SK-N-SH (cell line): ENCODE measurements at regions not wholly inside any gene's neighbourhood (a gene's known extent, or its start where the extent isn't known, plus 50 kb on each side); places are given as distances from the start of the nearest gene placed in this dataset.

Experiments used
- CTCF ChIA-PET: fragments of 300-600, 350-600 bp; formaldehyde crosslinking; extraction: SDS; loops from one replicate; lab custom pipeline; 2021; lab: Yijun Ruan, JAX
- POLR2A ChIA-PET: fragments of 350-600 bp; sonication (Branson Sonifier 250); formaldehyde crosslinking; extraction: SDS; loops from one replicate; lab custom pipeline; 2020; ENCODE audit warnings: antibody characterized with exemption, inconsistent platforms; lab: Yijun Ruan, JAX
- DNase-seq: peaks from one replicate; pipeline ENCODE4 v3.0.0; 2012
- H2AFZ ChIP-seq: fragments of 200-600 bp; sonication (generic); 2 replicates; pipeline ENCODE4 v1.8.1; 2016; ENCODE audit warnings: antibody characterized with exemption, mild to moderate bottlenecking, low read depth
- H3F3A ChIP-seq: fragments of 200-600 bp; sonication (generic); replicated peaks from 2 replicates; pipeline ENCODE3; 2016; ENCODE audit warnings: antibody characterized with exemption, mild to moderate bottlenecking; ENCODE audit not compliant: insufficient read depth
- H3K27ac ChIP-seq, 2 experiments: fragments of 200-500 bp in 1 of 2; fragments of 200-600 bp in 1 of 2; sonication (Bioruptor generic) in 1 of 2; sonication (generic), shearing (Covaris generic) in 1 of 2; 2 replicates each; pipeline versions ENCODE4 v1.5.1 to v1.6.1; 2014 to 2016; ENCODE audit warnings: low read depth in 2 of 2, inconsistent platforms in 1 of 2, low read length in 1 of 2, mild to moderate bottlenecking in 1 of 2, mixed read lengths in 1 of 2
- H3K27me3 ChIP-seq: fragments of 200-600 bp; sonication (generic), shearing (Covaris generic); 2 replicates; pipeline ENCODE4 v1.6.1; 2016; ENCODE audit warnings: mixed run types; ENCODE audit not compliant: insufficient read depth
- H3K36me3 ChIP-seq, 2 experiments: fragments of 200-500 bp in 1 of 2; fragments of 200-600 bp in 1 of 2; sonication (Bioruptor generic) in 1 of 2; sonication (generic) in 1 of 2; replicated peaks in 1 of 2; 2 replicates each; pipeline versions ENCODE3 to v1.5.1; 2014 to 2016; ENCODE audit warnings: low read length in 1 of 2, mild to moderate bottlenecking in 1 of 2; ENCODE audit not compliant: insufficient read depth in 2 of 2, control insufficient read depth in 1 of 2
- H3K4me1 ChIP-seq, 2 experiments: fragments of 200-500 bp in 1 of 2; fragments of 200-600 bp in 1 of 2; sonication (Bioruptor generic) in 1 of 2; sonication (generic), shearing (Covaris generic) in 1 of 2; 2 replicates each; pipeline versions ENCODE4 v1.5.1 to v1.6.1; 2014 to 2016; ENCODE audit warnings: low read depth in 1 of 2, low read length in 1 of 2, mixed run types in 1 of 2; ENCODE audit not compliant: insufficient read depth in 2 of 2, control insufficient read depth in 1 of 2
- H3K4me2 ChIP-seq: fragments of 200-600 bp; sonication (generic), shearing (Covaris generic); 2 replicates; pipeline ENCODE4 v1.6.1; 2017; ENCODE audit warnings: mixed run types
- H3K4me3 ChIP-seq, 2 experiments: fragments of 200-500 bp in 1 of 2; fragments of 200-600 bp in 1 of 2; sonication (Bioruptor generic) in 1 of 2; sonication (generic), shearing (Covaris generic) in 1 of 2; 2 replicates each; pipeline versions ENCODE4 v1.5.1 to v1.8.1; 2014 to 2016; ENCODE audit warnings: low read depth in 2 of 2, inconsistent platforms in 1 of 2, low read length in 1 of 2, mild to moderate bottlenecking in 1 of 2, mixed read lengths in 1 of 2, moderate library complexity in 1 of 2
- H3K79me2 ChIP-seq: fragments of 200-600 bp; sonication (generic); 2 replicates; pipeline ENCODE4 v1.8.1; 2017; ENCODE audit warnings: mild to moderate bottlenecking; ENCODE audit not compliant: insufficient read depth
- H3K9ac ChIP-seq: fragments of 200-600 bp; sonication (generic); 2 replicates; pipeline ENCODE4 v1.6.1; 2017; ENCODE audit warnings: mixed run types
- H3K9me2 ChIP-seq: fragments of 200-600 bp; sonication (generic); 2 replicates; pipeline ENCODE4 v1.6.1; 2017; ENCODE audit warnings: mixed run types
- H3K9me3 ChIP-seq: fragments of 200-600 bp; sonication (generic); 2 replicates; pipeline ENCODE4 v1.6.1; 2017; ENCODE audit warnings: mixed run types, mild to moderate bottlenecking, moderate library complexity
- H4K20me1 ChIP-seq: fragments of 200-600 bp; sonication (generic); 2 replicates; pipeline ENCODE4 v1.6.1; 2017; ENCODE audit warnings: mild to moderate bottlenecking, mixed run types; ENCODE audit not compliant: insufficient read depth
- EP300 ChIP-seq, 2 experiments: IDR thresholded peaks; 2 replicates each; pipeline versions ENCODE4 v1.4.0 to v1.6.1; 2012; ENCODE audit warnings: borderline replicate concordance in 1 of 2, low read depth in 1 of 2, low read length in 1 of 2
- FOSL2 ChIP-seq: IDR thresholded peaks from 2 replicates; pipeline ENCODE4 v1.4.0; 2012; ENCODE audit warnings: low read depth, mild to moderate bottlenecking, moderate library complexity, borderline replicate concordance
- FOXM1 ChIP-seq: IDR thresholded peaks from 2 replicates; pipeline ENCODE4 v1.4.0; 2012; ENCODE audit warnings: low read depth, mild to moderate bottlenecking
- MXI1 ChIP-seq: IDR thresholded peaks from 2 replicates; pipeline ENCODE4 v1.6.1; 2012; ENCODE audit warnings: mild to moderate bottlenecking, low read depth, low read length, improper control_type of control experiment
- NFIC ChIP-seq: IDR thresholded peaks from 2 replicates; pipeline ENCODE4 v1.4.0; 2012; ENCODE audit warnings: borderline replicate concordance
- NRF1 ChIP-seq: IDR thresholded peaks from 2 replicates; pipeline ENCODE4 v1.6.1; 2012; ENCODE audit warnings: low read depth, mild to moderate bottlenecking, low read length
- POLR2AphosphoS5 ChIP-seq: IDR thresholded peaks from 2 replicates; pipeline ENCODE4 v1.6.1; 2012; ENCODE audit warnings: low read depth, low read length
- RFX5 ChIP-seq: IDR thresholded peaks from 2 replicates; pipeline ENCODE4 v1.6.1; 2012; ENCODE audit warnings: mild to moderate bottlenecking, improper control_type of control experiment, low read length
- RXRA ChIP-seq: IDR thresholded peaks from 2 replicates; pipeline ENCODE4 v1.4.0; 2012; ENCODE audit warnings: low read depth, mild to moderate bottlenecking, borderline replicate concordance
- SIN3A ChIP-seq: IDR thresholded peaks from 2 replicates; pipeline ENCODE4 v1.6.1; 2012; ENCODE audit warnings: low read depth, mild to moderate bottlenecking, low read length, moderate library complexity, borderline replicate concordance
- TAF1 ChIP-seq: IDR thresholded peaks from 2 replicates; pipeline ENCODE4 v1.6.1; 2012; ENCODE audit warnings: low read depth, mild to moderate bottlenecking, low read length, moderate library complexity, borderline replicate concordance
- TCF12 ChIP-seq: IDR thresholded peaks from 2 replicates; pipeline ENCODE4 v1.4.0; 2012
- TEAD4 ChIP-seq: IDR thresholded peaks from 2 replicates; pipeline ENCODE4 v1.4.0; 2012; ENCODE audit warnings: mild to moderate bottlenecking, borderline replicate concordance; ENCODE audit not compliant: insufficient read depth
- YY1 ChIP-seq: IDR thresholded peaks from 2 replicates; pipeline ENCODE4 v1.4.0; 2012; ENCODE audit warnings: low read depth, mild to moderate bottlenecking
- WGBS: methylation state at CpG from one replicate; pipeline ENCODE4 v1.1.6; 2017; ENCODE audit warnings: low lambda C conversion rate; 5-methylcytosine and 5-hydroxymethylcytosine counted together
- TF ChIP-seq, protein P1 (sequence below): IDR thresholded peaks from 2 replicates; pipeline ENCODE4 v1.4.0; 2012; ENCODE audit warnings: low read depth
- TF ChIP-seq, protein P2 (sequence below): IDR thresholded peaks from 2 replicates; pipeline ENCODE4 v1.6.1; 2012; ENCODE audit warnings: mild to moderate bottlenecking, low read depth, low read length, moderate library complexity
- TF ChIP-seq, protein P3 (sequence below): IDR thresholded peaks from 2 replicates; pipeline ENCODE4; 2012
- TF ChIP-seq, protein P4 (sequence below): IDR thresholded peaks from 2 replicates; pipeline ENCODE4 v1.4.0; 2012; ENCODE audit warnings: low read depth, borderline replicate concordance
- TF ChIP-seq, protein P5 (sequence below): fragments of 200-600 bp; sonication (generic); IDR thresholded peaks from 2 replicates; pipeline ENCODE4 v1.6.1; 2017; ENCODE audit warnings: antibody characterized with exemption, mild to moderate bottlenecking, moderate library complexity

DNA sequence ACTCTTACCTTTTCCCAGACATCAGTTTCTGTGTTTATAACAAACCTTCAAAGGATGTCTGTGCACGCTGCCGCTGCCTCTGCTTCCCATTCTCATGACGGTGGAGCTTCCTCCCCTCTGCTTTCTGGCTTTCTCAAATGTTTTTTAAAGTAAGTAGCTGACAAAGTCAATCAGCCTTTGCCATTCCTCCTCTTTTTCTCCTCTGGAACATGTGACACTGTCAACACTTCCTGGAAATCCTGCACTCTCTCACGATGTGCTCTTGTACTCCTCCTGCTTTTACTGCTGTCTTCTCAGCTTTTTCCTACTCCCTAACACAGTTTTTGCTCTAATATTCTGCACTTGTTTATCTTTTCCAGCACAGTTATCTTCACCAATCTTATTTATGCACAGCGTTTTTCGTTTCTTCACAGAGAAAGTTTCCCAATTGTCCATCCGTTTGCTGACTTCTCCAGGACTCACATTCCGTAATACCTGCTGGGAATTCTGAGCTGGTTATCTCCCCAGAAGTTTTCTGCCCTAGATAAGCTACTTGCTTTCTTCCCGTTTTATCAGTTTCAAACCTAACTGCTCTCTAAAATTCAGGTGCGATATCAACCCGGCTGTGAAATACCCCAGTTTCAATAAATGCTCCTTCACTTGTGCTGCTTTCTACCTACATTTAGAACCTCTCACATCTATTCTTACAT is 465.6 kb upstream of the AGA start:
- H3K27ac ChIP-seq, result no peak overlapping the region
- H3K9ac ChIP-seq, result no peak overlapping the region
- H3K27me3 ChIP-seq, result no peaks in the 10 kb centered on the region
- no peaks in the 10 kb centered on the region for H4K20me1 ChIP-seq
- H2AFZ ChIP-seq, result no peak overlapping the region
- H3K9me3 ChIP-seq, result no peaks in the 10 kb centered on the region
- H3K4me2 ChIP-seq, result no peak overlapping the region
- H3K4me1 ChIP-seq, result no peaks in the 10 kb centered on the region
- no peak for DNase-seq
- 4% methylated on average over 11 of the region's 11 CpGs for WGBS
- ChIA-PET CTCF (interaction anchor here (1.2 kb wide), 1 partner anchor 8 kb away, joined by 3 read pairs; no protein-coding TSS in a partner anchor), POLR2A (no interaction called here)
- no peak overlapping the region for H3K4me3 ChIP-seq
- H3K36me3 ChIP-seq, result no peaks in the 10 kb centered on the region
- H3K9me2 ChIP-seq, result 0 out of 2 replicates have a peak, but pooled peaks cover 3% of the 10 kb centered on the region
- no peaks in the 10 kb centered on the region for H3F3A ChIP-seq
- H3K79me2 ChIP-seq, result no peaks in the 10 kb centered on the region
- TF ChIP-seq, protein P1, sequence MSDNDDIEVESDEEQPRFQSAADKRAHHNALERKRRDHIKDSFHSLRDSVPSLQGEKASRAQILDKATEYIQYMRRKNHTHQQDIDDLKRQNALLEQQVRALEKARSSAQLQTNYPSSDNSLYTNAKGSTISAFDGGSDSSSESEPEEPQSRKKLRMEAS, result no peak
- TF ChIP-seq FOSL2 (no peak), NFIC (no peak), EP300 (IDR thresholded peaks at IDR 0.05; ENCODE audit: borderline replicate concordance in 1 of 2, low read depth in 1 of 2, low read length in 1 of 2) (no peak), FOXM1 (no peak), NRF1 (no peak), YY1 (no peak), POLR2AphosphoS5 (no peak), SIN3A (no peak), TCF12 (no peak), RFX5 (no peak), TAF1 (no peak), RXRA (no peak), TEAD4 (no peak), MXI1 (no peak)
- TF ChIP-seq, protein P2, sequence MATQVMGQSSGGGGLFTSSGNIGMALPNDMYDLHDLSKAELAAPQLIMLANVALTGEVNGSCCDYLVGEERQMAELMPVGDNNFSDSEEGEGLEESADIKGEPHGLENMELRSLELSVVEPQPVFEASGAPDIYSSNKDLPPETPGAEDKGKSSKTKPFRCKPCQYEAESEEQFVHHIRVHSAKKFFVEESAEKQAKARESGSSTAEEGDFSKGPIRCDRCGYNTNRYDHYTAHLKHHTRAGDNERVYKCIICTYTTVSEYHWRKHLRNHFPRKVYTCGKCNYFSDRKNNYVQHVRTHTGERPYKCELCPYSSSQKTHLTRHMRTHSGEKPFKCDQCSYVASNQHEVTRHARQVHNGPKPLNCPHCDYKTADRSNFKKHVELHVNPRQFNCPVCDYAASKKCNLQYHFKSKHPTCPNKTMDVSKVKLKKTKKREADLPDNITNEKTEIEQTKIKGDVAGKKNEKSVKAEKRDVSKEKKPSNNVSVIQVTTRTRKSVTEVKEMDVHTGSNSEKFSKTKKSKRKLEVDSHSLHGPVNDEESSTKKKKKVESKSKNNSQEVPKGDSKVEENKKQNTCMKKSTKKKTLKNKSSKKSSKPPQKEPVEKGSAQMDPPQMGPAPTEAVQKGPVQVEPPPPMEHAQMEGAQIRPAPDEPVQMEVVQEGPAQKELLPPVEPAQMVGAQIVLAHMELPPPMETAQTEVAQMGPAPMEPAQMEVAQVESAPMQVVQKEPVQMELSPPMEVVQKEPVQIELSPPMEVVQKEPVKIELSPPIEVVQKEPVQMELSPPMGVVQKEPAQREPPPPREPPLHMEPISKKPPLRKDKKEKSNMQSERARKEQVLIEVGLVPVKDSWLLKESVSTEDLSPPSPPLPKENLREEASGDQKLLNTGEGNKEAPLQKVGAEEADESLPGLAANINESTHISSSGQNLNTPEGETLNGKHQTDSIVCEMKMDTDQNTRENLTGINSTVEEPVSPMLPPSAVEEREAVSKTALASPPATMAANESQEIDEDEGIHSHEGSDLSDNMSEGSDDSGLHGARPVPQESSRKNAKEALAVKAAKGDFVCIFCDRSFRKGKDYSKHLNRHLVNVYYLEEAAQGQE, result no peak
- TF ChIP-seq, protein P3, sequence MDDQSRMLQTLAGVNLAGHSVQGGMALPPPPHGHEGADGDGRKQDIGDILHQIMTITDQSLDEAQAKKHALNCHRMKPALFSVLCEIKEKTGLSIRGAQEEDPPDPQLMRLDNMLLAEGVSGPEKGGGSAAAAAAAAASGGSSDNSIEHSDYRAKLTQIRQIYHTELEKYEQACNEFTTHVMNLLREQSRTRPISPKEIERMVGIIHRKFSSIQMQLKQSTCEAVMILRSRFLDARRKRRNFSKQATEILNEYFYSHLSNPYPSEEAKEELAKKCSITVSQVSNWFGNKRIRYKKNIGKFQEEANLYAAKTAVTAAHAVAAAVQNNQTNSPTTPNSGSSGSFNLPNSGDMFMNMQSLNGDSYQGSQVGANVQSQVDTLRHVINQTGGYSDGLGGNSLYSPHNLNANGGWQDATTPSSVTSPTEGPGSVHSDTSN, result no peak
- TF ChIP-seq, protein P4, sequence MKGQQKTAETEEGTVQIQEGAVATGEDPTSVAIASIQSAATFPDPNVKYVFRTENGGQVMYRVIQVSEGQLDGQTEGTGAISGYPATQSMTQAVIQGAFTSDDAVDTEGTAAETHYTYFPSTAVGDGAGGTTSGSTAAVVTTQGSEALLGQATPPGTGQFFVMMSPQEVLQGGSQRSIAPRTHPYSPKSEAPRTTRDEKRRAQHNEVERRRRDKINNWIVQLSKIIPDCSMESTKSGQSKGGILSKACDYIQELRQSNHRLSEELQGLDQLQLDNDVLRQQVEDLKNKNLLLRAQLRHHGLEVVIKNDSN, result no peak
- TF ChIP-seq, protein P5, sequence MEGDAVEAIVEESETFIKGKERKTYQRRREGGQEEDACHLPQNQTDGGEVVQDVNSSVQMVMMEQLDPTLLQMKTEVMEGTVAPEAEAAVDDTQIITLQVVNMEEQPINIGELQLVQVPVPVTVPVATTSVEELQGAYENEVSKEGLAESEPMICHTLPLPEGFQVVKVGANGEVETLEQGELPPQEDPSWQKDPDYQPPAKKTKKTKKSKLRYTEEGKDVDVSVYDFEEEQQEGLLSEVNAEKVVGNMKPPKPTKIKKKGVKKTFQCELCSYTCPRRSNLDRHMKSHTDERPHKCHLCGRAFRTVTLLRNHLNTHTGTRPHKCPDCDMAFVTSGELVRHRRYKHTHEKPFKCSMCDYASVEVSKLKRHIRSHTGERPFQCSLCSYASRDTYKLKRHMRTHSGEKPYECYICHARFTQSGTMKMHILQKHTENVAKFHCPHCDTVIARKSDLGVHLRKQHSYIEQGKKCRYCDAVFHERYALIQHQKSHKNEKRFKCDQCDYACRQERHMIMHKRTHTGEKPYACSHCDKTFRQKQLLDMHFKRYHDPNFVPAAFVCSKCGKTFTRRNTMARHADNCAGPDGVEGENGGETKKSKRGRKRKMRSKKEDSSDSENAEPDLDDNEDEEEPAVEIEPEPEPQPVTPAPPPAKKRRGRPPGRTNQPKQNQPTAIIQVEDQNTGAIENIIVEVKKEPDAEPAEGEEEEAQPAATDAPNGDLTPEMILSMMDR, result no peak
